MCF 10A (cell line): ENCODE measurements at regions not wholly inside any gene's neighbourhood (a gene's known extent, or its start where the extent isn't known, plus 50 kb on each side); places are given as distances from the start of the nearest gene placed in this dataset.

Experiments
- BruUV-seq: library from RNA; stranded (reverse); fragments of 400-500 nt; replicated peaks from 2 replicates; lab custom pipeline; 2021; lab: Mats Ljungman, UMichigan
- CTCF ChIA-PET: fragments of 300-600 bp; sonication (Branson Sonifier 250); formaldehyde crosslinking; extraction: SDS; loops from one replicate; lab custom pipeline; 2021; ENCODE audit warnings: antibody characterized with exemption, inconsistent platforms; lab: Yijun Ruan, JAX
- POLR2A ChIA-PET: fragments of 300-600, 350-650 bp; sonication (Branson Sonifier 250); formaldehyde crosslinking; extraction: SDS; loops from one replicate; lab custom pipeline; 2020; ENCODE audit warnings: antibody characterized with exemption, inconsistent platforms; lab: Yijun Ruan, JAX
- DNase-seq: peaks from one replicate; pipeline ENCODE4 v3.0.0-alpha.2; 2018; ENCODE audit not compliant: unreplicated experiment
- H3K27ac Mint-ChIP-seq: one replicate; pipeline ENCODE4 v1.8.0; 2022; ENCODE audit warnings: mild to moderate bottlenecking, low read depth, mixed read lengths; ENCODE audit not compliant: unreplicated experiment
- H3K27me3 Mint-ChIP-seq: one replicate; pipeline ENCODE4 v1.8.0; 2022; ENCODE audit warnings: mixed read lengths; ENCODE audit not compliant: insufficient read depth, unreplicated experiment
- H3K36me3 Mint-ChIP-seq: one replicate; pipeline ENCODE4 v1.8.0; 2022; ENCODE audit warnings: mild to moderate bottlenecking, moderate library complexity, mixed read lengths; ENCODE audit not compliant: insufficient read depth, unreplicated experiment
- H3K4me1 Mint-ChIP-seq: one replicate; pipeline ENCODE4 v1.8.0; 2022; ENCODE audit warnings: mixed read lengths; ENCODE audit not compliant: insufficient read depth, unreplicated experiment
- H3K4me3 Mint-ChIP-seq: one replicate; pipeline ENCODE4 v1.8.0; 2022; ENCODE audit warnings: mild to moderate bottlenecking, moderate library complexity, mixed read lengths; ENCODE audit not compliant: unreplicated experiment
- H3K9me3 Mint-ChIP-seq: one replicate; pipeline ENCODE4 v1.8.0; 2022; ENCODE audit warnings: mixed read lengths; ENCODE audit not compliant: unreplicated experiment
- intact Hi-C: fragments of 100-400 bp; cut with micrococcal nuclease; formaldehyde crosslinking; loops from 2 replicates; pipeline ENCODE4 v1.14.1; 2022
- TF ChIP-seq, protein P1 (sequence below): fragments of 200-600 bp; IDR thresholded peaks from one replicate; pipeline ENCODE4 v1.8.0; 2022; ENCODE audit warnings: antibody characterized with exemption, mild to moderate bottlenecking; ENCODE audit not compliant: unreplicated experiment

DNA sequence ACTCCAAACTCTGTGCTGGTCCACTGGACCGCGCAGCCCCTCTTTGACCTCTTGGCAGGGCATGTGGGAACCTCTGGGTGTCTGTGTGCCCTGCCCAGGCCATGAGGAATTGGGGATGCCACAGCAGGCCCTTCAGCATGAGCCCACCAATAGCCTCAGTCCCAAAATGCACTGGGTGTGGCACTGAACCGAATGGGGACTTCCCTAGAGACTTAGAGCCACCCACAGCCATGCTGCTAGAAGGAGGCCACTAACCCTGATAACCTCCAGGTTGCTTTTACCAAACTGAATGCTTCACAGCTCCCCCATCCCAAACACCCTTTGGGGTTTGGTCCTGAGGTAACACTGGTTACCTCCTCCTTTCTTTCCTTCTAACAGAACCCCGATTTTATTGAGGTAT, 302.7 kb downstream of the PIK3R1 start:
- TF ChIP-seq, protein P1, sequence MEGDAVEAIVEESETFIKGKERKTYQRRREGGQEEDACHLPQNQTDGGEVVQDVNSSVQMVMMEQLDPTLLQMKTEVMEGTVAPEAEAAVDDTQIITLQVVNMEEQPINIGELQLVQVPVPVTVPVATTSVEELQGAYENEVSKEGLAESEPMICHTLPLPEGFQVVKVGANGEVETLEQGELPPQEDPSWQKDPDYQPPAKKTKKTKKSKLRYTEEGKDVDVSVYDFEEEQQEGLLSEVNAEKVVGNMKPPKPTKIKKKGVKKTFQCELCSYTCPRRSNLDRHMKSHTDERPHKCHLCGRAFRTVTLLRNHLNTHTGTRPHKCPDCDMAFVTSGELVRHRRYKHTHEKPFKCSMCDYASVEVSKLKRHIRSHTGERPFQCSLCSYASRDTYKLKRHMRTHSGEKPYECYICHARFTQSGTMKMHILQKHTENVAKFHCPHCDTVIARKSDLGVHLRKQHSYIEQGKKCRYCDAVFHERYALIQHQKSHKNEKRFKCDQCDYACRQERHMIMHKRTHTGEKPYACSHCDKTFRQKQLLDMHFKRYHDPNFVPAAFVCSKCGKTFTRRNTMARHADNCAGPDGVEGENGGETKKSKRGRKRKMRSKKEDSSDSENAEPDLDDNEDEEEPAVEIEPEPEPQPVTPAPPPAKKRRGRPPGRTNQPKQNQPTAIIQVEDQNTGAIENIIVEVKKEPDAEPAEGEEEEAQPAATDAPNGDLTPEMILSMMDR = no peak
- intact Hi-C loops = no loop called here
- CTCF ChIA-PET = no interaction called here
- Mint-ChIP-seq H3K36me3 (no peaks in the 10 kb centered on the region), H3K27me3 (no peaks in the 10 kb centered on the region), H3K27ac (no peak overlapping the region), H3K4me1 (no peaks in the 10 kb centered on the region), H3K4me3 (no peak overlapping the region), H3K9me3 (no peaks in the 10 kb centered on the region)
- POLR2A ChIA-PET = no interaction called here
- no peak for DNase-seq
- BruUV-seq = no TSS peak

DNA sequence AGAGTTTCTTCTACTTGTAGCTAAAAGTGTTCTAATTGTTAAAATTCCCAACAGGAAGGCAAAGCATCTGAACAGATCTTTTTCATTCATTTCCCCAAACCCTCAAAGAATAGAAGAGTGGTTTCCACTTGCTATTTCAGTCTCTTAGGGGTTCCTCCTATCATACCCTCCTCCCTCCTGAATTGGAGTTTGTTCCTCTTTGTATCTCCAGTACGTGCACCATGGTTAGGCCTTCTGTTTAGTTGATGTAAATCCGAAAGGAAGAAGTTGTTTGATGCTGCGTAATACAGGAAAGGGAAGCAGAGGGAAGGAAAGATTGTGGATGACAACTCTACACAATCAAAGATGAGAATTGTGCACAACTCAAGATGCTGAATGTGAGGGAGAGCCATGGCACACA, 303.6 kb downstream of the PIK3R1 start:
- H3K36me3 Mint-ChIP-seq = no peaks in the 10 kb centered on the region
- TF ChIP-seq, protein P1 = no peak
- no peaks in the 10 kb centered on the region for H3K27me3 Mint-ChIP-seq
- no peaks in the 10 kb centered on the region for H3K9me3 Mint-ChIP-seq
- H3K27ac Mint-ChIP-seq = no peak overlapping the region
- H3K4me3 Mint-ChIP-seq = no peak overlapping the region
- no peak for DNase-seq
- no TSS peak for BruUV-seq
- ChIA-PET CTCF (no interaction called here), POLR2A (interaction anchor here (0.6 kb wide), 1 partner anchor 221 kb away, joined by 3 read pairs; no protein-coding TSS in a partner anchor)
- intact Hi-C loops = no loop called here
- H3K4me1 Mint-ChIP-seq = no peaks in the 10 kb centered on the region

DNA sequence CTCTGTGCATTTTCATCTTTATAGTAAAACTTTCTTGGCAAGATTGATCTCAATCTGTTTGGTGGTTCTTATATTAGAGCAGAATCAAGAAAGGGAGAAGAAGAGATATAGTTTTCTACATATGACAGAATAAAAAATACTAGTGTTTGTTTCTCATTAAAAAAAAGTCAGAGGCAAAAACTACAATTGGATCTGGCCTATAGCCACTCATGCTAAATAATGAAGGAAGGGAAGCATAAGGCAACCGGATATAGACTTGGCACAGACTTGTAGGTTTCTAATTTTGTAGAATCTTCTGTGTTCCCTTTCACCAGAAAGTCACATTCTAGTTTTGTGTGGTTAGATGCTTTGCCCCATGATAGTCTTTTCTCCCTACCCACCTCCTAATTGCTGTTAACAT, 306.2 kb downstream of the PIK3R1 start:
- BruUV-seq = no TSS peak
- no peak for DNase-seq
- CTCF ChIA-PET = no interaction called here

DNA sequence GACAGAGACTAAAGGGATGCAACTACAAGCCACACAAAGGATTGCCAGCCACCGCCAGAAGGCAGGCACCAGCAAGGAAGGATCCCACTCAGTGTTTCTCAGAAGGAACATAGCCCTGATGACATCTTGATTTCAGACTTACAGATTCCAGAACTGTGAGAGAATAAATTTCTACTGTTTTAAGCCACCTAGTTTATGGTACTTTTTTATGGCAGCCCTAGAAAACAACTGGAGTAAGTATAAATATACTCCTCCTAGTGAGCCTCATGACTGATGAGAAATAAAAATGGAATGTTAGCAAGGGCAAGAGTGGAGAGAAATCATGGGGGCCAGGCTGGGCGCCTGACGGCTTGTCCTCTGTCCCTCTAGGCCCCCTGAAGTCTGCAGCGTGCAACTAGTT, 307.3 kb downstream of the PIK3R1 start:
- H3K4me1 Mint-ChIP-seq = no peaks in the 10 kb centered on the region
- no peak overlapping the region for H3K4me3 Mint-ChIP-seq
- H3K9me3 Mint-ChIP-seq = no peaks in the 10 kb centered on the region
- H3K36me3 Mint-ChIP-seq = no peaks in the 10 kb centered on the region
- TF ChIP-seq, protein P1 = no peak
- intact Hi-C loops = no loop called here
- no peak for DNase-seq
- no peak overlapping the region for H3K27ac Mint-ChIP-seq
- ChIA-PET CTCF (interaction anchor here (1.6 kb wide), 1 partner anchor 17 kb away, joined by 4 read pairs; no protein-coding TSS in a partner anchor), POLR2A (no interaction called here)
- no TSS peak for BruUV-seq
- peaks cover 10% of the 10 kb centered on the region for H3K27me3 Mint-ChIP-seq

More for the DNA sequence above, 306.2 kb downstream of the PIK3R1 start:
- H3K27ac Mint-ChIP-seq = no peak overlapping the region
- no peaks in the 10 kb centered on the region for H3K36me3 Mint-ChIP-seq
- intact Hi-C loops = no loop called here
- no peaks in the 10 kb centered on the region for H3K4me1 Mint-ChIP-seq
- TF ChIP-seq, protein P1 = no peak
- no peaks in the 10 kb centered on the region for H3K9me3 Mint-ChIP-seq
- no peak overlapping the region for H3K4me3 Mint-ChIP-seq
- POLR2A ChIA-PET = no interaction called here
- peaks cover 10% of the 10 kb centered on the region for H3K27me3 Mint-ChIP-seq
